NT2/D1 (cell line): ENCODE measurements at regions not wholly inside any gene's neighbourhood (a gene's known extent, or its start where the extent isn't known, plus 50 kb on each side); places are given as distances from the start of the nearest gene placed in this dataset.

ENCODE experiments used
- SUZ12 ChIP-seq: IDR thresholded peaks from 2 replicates; pipeline ENCODE4 v1.6.1; 2011; ENCODE audit not compliant: insufficient read length, insufficient read depth; ENCODE audit errors: extremely low read depth
- ZNF274 ChIP-seq: IDR thresholded peaks from 2 replicates; pipeline ENCODE4 v1.6.1; 2011; ENCODE audit warnings: mild to moderate bottlenecking, low read depth, low read length

- TF ChIP-seq ZNF274 (no peak), SUZ12 (no peak)
These were observed 53.5 kb upstream of the UNC5B start for GRCh38 chr10:71158902-71159301.
